RWPE1 (cell line): ENCODE measurements at regions not wholly inside any gene's neighbourhood (a gene's known extent, or its start where the extent isn't known, plus 50 kb on each side); places are given as distances from the start of the nearest gene placed in this dataset.

Source experiments
- CTCF ChIA-PET: fragments of 350-600 bp; sonication (Branson Sonifier 250); formaldehyde crosslinking; extraction: SDS; loops from one replicate; lab custom pipeline; 2021; lab: Yijun Ruan, JAX
- POLR2A ChIA-PET: fragments of 400-600 bp; formaldehyde crosslinking; extraction: SDS; loops from one replicate; lab custom pipeline; 2020; ENCODE audit warnings: antibody characterized with exemption; ENCODE audit not compliant: low non-redundant PET; lab: Yijun Ruan, JAX
- DNase-seq: peaks from one replicate; pipeline ENCODE4 v3.0.0; 2012; ENCODE audit warnings: low spot score
- H3K27ac ChIP-seq: fragments of 450-650 bp; 2 replicates; pipeline ENCODE4 v1.5.1; 2017
- TF ChIP-seq, protein P1 (sequence below): fragments of 450-650 bp; conservative IDR thresholded peaks from 2 replicates; pipeline ENCODE4 v1.5.1; 2017; ENCODE audit warnings: low read depth, mild to moderate bottlenecking

GRCh38 chrX:122818068-122818467 is 366.0 kb upstream of the GRIA3 start:
- H3K27ac ChIP-seq: no peak overlapping the region
- TF ChIP-seq, protein P1, sequence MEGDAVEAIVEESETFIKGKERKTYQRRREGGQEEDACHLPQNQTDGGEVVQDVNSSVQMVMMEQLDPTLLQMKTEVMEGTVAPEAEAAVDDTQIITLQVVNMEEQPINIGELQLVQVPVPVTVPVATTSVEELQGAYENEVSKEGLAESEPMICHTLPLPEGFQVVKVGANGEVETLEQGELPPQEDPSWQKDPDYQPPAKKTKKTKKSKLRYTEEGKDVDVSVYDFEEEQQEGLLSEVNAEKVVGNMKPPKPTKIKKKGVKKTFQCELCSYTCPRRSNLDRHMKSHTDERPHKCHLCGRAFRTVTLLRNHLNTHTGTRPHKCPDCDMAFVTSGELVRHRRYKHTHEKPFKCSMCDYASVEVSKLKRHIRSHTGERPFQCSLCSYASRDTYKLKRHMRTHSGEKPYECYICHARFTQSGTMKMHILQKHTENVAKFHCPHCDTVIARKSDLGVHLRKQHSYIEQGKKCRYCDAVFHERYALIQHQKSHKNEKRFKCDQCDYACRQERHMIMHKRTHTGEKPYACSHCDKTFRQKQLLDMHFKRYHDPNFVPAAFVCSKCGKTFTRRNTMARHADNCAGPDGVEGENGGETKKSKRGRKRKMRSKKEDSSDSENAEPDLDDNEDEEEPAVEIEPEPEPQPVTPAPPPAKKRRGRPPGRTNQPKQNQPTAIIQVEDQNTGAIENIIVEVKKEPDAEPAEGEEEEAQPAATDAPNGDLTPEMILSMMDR: no peak
- CTCF ChIA-PET: no interaction called here
- no peak for DNase-seq
- POLR2A ChIA-PET: no interaction called here

DNA sequence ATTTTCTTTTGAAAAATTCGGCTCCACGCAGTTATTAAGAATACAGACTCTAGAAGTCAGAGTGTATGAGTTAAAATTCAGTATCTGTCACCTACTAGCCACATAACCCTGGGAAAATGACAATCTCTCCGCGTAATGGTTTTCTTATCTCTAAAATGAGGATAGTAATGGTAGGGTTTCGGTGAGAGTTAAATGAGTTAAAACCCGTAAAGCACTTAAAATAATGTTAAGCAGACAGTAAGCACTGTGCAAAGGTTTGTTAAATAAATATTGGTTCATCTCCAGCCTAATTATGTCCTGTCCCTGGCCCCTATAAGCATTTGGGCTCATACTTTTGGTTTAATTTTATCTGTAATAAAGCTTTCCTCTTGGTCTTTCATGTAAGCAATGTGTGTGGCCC is 350.8 kb upstream of the GRIA3 start:
- ChIA-PET CTCF (no interaction called here), POLR2A (no interaction called here)
- H3K27ac ChIP-seq: no peak overlapping the region
- DNase-seq: no peak
- TF ChIP-seq, protein P1: no peak

DNA sequence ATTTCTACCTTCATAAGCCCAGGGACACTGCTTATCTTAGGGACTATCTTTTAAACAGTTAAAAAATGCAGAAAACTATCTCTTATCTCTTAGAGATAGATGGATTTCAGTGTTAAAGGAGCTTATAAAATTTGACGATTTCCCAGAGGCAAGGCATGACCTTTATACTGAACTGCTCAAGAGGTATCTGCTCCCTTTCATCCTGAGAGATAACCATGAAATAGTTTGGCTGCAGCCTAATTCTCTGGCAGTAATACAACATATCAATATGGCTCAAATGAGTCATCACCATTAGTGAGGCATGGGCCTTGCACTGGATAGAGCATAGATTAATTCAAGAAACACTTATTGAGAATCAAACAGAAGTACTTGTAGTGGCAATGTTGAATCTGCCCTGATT is 348.2 kb upstream of the GRIA3 start:
- TF ChIP-seq, protein P1: no peak
- POLR2A ChIA-PET: no interaction called here
- no peak for DNase-seq
- CTCF ChIA-PET: no interaction called here
- H3K27ac ChIP-seq: no peak overlapping the region

- TF ChIP-seq, protein P1: no peak
- CTCF ChIA-PET: no interaction called here
- H3K27ac ChIP-seq: no peak overlapping the region
- POLR2A ChIA-PET: no interaction called here
- no peak for DNase-seq
Observed at GRCh38 chrX:122850326-122850725, 333.8 kb upstream of the GRIA3 start.

DNA sequence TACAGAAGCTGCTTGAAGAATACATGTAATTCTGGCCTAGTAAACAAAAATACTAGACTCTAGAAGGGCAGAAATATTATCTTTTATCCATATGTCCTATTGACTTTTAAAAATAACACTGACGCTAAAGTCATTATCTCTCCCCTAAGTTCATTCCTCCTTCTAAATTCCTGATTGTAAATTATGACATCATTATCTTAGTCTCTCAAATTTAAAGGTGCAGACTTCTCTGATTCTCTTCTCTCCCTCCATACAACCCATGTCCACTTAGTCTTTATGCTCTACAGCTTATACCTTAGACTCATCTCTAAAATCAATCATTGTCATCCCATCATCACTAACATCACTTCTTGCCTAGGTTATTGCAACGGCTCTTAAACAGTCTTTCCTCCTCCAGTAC is 327.9 kb upstream of the GRIA3 start:
- ChIA-PET CTCF (no interaction called here), POLR2A (no interaction called here)
- no peak for DNase-seq
- H3K27ac ChIP-seq: no peak overlapping the region
- TF ChIP-seq, protein P1: no peak

DNA sequence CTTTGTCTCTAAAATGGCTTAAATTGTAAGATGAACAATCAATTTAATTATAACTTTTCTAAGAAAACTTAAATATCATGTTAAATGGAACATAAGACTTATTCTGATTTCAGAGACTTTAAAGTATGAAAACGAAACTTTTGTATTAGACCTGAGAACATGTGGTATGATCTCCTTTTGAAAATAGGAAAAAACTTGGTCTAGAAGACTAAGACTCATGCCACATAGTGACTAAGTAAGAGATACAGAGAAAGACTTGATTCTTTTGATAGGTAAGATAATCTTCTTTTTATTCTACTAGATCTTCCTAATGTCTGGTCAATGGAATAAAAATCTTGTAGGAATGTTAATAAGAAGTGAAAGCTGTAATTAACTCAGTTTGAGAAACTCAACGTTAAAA is 326.3 kb upstream of the GRIA3 start:
- TF ChIP-seq, protein P1: no peak
- no peak overlapping the region for H3K27ac ChIP-seq
- POLR2A ChIA-PET: no interaction called here
- CTCF ChIA-PET: no interaction called here
- no peak for DNase-seq

- TF ChIP-seq, protein P1: no peak
- ChIA-PET CTCF (no interaction called here), POLR2A (no interaction called here)
Observed at GRCh38 chrX:122863067-122863466, 321.0 kb upstream of the GRIA3 start.

More at GRCh38 chrX:122863067-122863466, 321.0 kb upstream of the GRIA3 start:
- DNase-seq: no peak
- H3K27ac ChIP-seq: no peak overlapping the region
